GM18505 (cell line): ENCODE measurements at regions not wholly inside any gene's neighbourhood (a gene's known extent, or its start where the extent isn't known, plus 50 kb on each side); places are given as distances from the start of the nearest gene placed in this dataset.

Experiments
- ATAC-seq: cut with Tn5 transposase; IDR thresholded peaks from one replicate; pipeline ENCODE4 v1.9.1; 2021; ENCODE audit not compliant: unreplicated experiment
- POLR2A ChIP-seq: IDR thresholded peaks from 4 replicates; pipeline ENCODE4 v1.6.1; 2011; ENCODE audit warnings: borderline replicate concordance; ENCODE audit not compliant: insufficient read depth, insufficient read length; ENCODE audit errors: extremely low read depth

- TF ChIP-seq POLR2A: no peak
- no peak for ATAC-seq
Measured at GRCh38 chr9:7368410-7369292, 430.9 kb downstream of the DMAC1 start.

GRCh38 chr9:7367726-7368125 is 431.9 kb downstream of the DMAC1 start:
- no peak for ATAC-seq
- TF ChIP-seq POLR2A: no peak

- ATAC-seq: no peak
Measured at GRCh38 chr9:7366121-7366520, 433.5 kb downstream of the DMAC1 start.

GRCh38 chr9:7363777-7364477 is 435.7 kb downstream of the DMAC1 start:
- ATAC-seq: no peak
- no peak for TF ChIP-seq POLR2A

More at GRCh38 chr9:7366121-7366520, 433.5 kb downstream of the DMAC1 start:
- TF ChIP-seq POLR2A: no peak

GRCh38 chr9:7360513-7360912 is 439.1 kb downstream of the DMAC1 start:
- TF ChIP-seq POLR2A: no peak
- ATAC-seq: no peak

- no peak for TF ChIP-seq POLR2A
Measured at GRCh38 chr9:7358876-7359275, 440.7 kb downstream of the DMAC1 start.

GRCh38 chr9:7354704-7355103 is 444.9 kb downstream of the DMAC1 start:
- ATAC-seq: no peak
- no peak for TF ChIP-seq POLR2A

More at GRCh38 chr9:7358876-7359275, 440.7 kb downstream of the DMAC1 start:
- ATAC-seq: no peak

- no peak for TF ChIP-seq POLR2A
- no peak for ATAC-seq
Measured at GRCh38 chr9:7348692-7349091, 450.9 kb downstream of the DMAC1 start.

GRCh38 chr9:7347556-7347955 is 452.0 kb downstream of the DMAC1 start:
- no peak for TF ChIP-seq POLR2A
- no peak for ATAC-seq

GRCh38 chr9:7346144-7346543 is 453.4 kb downstream of the DMAC1 start:
- no peak for ATAC-seq
- TF ChIP-seq POLR2A: no peak

GRCh38 chr9:7342736-7343135 is 456.8 kb downstream of the DMAC1 start:
- TF ChIP-seq POLR2A: no peak
- no peak for ATAC-seq

GRCh38 chr9:7342229-7342628 is 457.3 kb downstream of the DMAC1 start:
- no peak for TF ChIP-seq POLR2A
- ATAC-seq: peak; percentile 77

GRCh38 chr9:7341571-7341970 is 458.0 kb downstream of the DMAC1 start:
- TF ChIP-seq POLR2A: no peak
- no peak for ATAC-seq

- no peak for ATAC-seq
- TF ChIP-seq POLR2A: no peak
Measured at GRCh38 chr9:7340451-7340850, 459.1 kb downstream of the DMAC1 start.

- no peak for TF ChIP-seq POLR2A
- ATAC-seq: no peak
Measured at GRCh38 chr9:7338586-7339281, 460.8 kb downstream of the DMAC1 start.
